Chondrocyte (in vitro differentiated cells): ENCODE measurements at regions not wholly inside any gene's neighbourhood (a gene's known extent, or its start where the extent isn't known, plus 50 kb on each side); places are given as distances from the start of the nearest gene placed in this dataset.

Experiments
- DNase-seq: peaks from one replicate; pipeline ENCODE4 v3.0.0; 2021; ENCODE audit warnings: mixed read lengths, low spot score
- H3K27ac Mint-ChIP-seq: one replicate; pipeline ENCODE4 v1.8.0; 2021; ENCODE audit warnings: mild to moderate bottlenecking, moderate library complexity, mixed read lengths; ENCODE audit not compliant: unreplicated experiment
- H3K27me3 Mint-ChIP-seq: 2 replicates; pipeline ENCODE4 v1.8.0; 2021; ENCODE audit warnings: low read depth, mixed read lengths
- H3K36me3 Mint-ChIP-seq: 2 replicates; pipeline ENCODE4 v1.8.0; 2021; ENCODE audit warnings: low read depth, mixed read lengths
- H3K4me1 Mint-ChIP-seq: 2 replicates; pipeline ENCODE4 v1.8.0; 2021; ENCODE audit warnings: low read depth, mild to moderate bottlenecking, mixed read lengths
- H3K4me3 Mint-ChIP-seq: one replicate; pipeline ENCODE4 v1.8.0; 2021; ENCODE audit warnings: mild to moderate bottlenecking, moderate library complexity, mixed read lengths; ENCODE audit not compliant: unreplicated experiment
- H3K9me3 Mint-ChIP-seq: 2 replicates; pipeline ENCODE4 v1.8.0; 2021; ENCODE audit warnings: low read depth, mixed read lengths
- TF ChIP-seq, protein P1 (sequence below): fragments of 200-600 bp; sonication (generic); IDR thresholded peaks from 2 replicates; pipeline ENCODE4 v1.5.0; 2021; ENCODE audit warnings: antibody characterized with exemption, mild to moderate bottlenecking, moderate library complexity

DNA sequence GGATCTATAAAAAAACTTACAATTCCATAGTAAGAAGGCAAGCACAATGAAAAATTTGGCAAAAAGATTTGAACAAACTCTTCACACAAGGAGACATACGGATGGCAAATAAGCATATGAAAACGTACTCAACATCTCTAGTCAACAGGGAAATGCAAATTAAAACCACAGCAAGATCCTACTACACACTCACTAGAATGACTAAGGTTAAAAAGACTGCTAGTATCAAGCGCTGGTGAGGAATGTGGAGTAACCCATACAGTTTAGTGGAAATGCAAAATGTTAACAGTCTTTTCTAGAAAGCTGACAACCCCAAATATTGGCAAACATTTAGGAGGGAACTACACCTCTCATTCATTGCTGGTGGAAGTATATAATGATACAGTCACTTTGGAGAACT lies 175.9 kb upstream of the SGK1 start:
- H3K4me3 Mint-ChIP-seq, result no peak overlapping the region
- peaks cover 8% of the 10 kb centered on the region for H3K9me3 Mint-ChIP-seq
- peaks cover 2% of the 10 kb centered on the region for H3K36me3 Mint-ChIP-seq
- TF ChIP-seq, protein P1, sequence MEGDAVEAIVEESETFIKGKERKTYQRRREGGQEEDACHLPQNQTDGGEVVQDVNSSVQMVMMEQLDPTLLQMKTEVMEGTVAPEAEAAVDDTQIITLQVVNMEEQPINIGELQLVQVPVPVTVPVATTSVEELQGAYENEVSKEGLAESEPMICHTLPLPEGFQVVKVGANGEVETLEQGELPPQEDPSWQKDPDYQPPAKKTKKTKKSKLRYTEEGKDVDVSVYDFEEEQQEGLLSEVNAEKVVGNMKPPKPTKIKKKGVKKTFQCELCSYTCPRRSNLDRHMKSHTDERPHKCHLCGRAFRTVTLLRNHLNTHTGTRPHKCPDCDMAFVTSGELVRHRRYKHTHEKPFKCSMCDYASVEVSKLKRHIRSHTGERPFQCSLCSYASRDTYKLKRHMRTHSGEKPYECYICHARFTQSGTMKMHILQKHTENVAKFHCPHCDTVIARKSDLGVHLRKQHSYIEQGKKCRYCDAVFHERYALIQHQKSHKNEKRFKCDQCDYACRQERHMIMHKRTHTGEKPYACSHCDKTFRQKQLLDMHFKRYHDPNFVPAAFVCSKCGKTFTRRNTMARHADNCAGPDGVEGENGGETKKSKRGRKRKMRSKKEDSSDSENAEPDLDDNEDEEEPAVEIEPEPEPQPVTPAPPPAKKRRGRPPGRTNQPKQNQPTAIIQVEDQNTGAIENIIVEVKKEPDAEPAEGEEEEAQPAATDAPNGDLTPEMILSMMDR, result no peak
- peaks cover 6% of the 10 kb centered on the region for H3K4me1 Mint-ChIP-seq
- no peak overlapping the region for H3K27ac Mint-ChIP-seq
- H3K27me3 Mint-ChIP-seq, result no peaks in the 10 kb centered on the region
- DNase-seq, result no peak

DNA sequence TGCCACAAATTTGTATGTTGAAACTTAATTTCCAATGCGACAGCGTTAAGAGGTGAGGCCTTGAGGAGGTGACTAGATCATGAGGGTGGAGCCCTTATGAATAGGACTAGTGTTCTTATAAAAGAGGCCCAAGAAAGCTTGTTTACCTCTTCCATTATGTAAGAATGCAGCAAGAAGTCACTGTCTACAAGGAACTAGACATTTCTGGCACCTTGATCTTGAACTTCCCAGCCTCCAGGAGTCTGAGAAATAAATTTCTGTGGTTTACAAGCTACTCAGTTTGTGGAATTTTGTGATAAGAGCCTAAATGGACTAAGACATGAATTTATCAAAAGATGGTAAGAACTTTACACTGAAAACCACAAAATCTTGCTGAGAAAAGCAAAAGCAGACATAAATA lies 173.6 kb upstream of the SGK1 start:
- H3K36me3 Mint-ChIP-seq, result no peaks in the 10 kb centered on the region

DNA sequence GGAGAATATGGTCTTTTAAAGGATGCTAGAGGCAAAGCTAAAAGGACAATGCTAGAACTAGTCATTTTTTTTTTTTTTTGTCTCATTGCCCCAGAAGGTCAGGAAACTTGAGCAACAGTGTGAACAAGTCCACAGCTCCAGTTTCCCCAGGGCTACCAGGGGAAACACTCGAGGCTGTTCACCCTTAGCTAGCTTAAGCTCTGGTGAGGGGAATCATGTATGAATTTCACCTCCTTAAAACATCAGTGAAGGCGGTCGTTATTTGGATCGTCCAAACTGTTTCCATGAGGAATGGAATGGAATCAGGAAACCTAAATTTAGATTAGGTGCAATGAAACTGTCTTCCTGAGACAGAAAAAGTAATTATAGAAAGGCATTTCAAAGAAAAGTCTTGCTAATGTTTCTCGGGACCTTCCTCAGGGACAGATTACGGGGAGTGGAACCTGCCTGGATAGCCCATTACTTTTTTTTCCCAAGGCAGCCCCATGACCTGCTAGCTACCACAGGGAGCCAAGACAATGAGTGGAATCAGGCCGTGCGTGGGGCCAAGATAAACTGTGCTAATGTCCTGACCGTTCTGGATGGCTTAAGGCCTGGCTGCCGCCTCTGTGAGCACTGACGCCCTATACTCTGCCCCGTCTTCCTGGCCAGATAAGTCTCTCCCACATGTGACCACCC lies 164.8 kb upstream of the SGK1 start:
- Mint-ChIP-seq H3K4me3 (no peak overlapping the region), H3K27me3 (no peaks in the 10 kb centered on the region), H3K9me3 (no peaks in the 10 kb centered on the region), H3K4me1 (peaks cover 25% of the 10 kb centered on the region), H3K36me3 (no peaks in the 10 kb centered on the region), H3K27ac (peak overlapping the region; percentile 43)
- no peak for DNase-seq
- TF ChIP-seq, protein P1, result no peak

More for the DNA sequence above, 173.6 kb upstream of the SGK1 start:
- TF ChIP-seq, protein P1, result no peak
- Mint-ChIP-seq H3K9me3 (peaks cover 8% of the 10 kb centered on the region), H3K4me3 (no peak overlapping the region), H3K27me3 (no peaks in the 10 kb centered on the region), H3K27ac (no peak overlapping the region), H3K4me1 (peaks cover 12% of the 10 kb centered on the region)
- DNase-seq, result no peak

DNA sequence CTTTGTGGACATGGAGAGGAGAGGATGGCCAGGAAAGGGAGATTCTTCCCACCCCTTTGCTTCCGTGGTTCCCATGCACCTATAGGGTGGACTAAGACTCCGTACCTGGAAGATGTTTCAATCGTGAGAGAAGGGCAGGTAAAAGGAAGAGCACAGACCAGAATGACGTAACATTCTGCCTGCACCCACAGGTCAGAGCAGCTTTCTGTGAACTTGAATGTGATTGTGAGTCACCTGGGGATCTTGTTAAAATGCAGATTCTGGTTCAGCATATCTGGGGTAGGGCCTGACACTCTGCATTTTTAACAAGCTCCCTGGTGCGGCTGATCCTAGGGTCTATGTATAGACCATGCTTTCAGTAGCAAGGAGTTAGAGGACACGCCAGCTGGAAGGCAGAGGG lies 164.1 kb upstream of the SGK1 start:
- Mint-ChIP-seq H3K4me3 (no peak overlapping the region), H3K9me3 (no peaks in the 10 kb centered on the region), H3K27ac (no peak overlapping the region), H3K36me3 (no peaks in the 10 kb centered on the region), H3K4me1 (peaks cover 25% of the 10 kb centered on the region), H3K27me3 (no peaks in the 10 kb centered on the region)
- TF ChIP-seq, protein P1, result no peak
- DNase-seq, result no peak

DNA sequence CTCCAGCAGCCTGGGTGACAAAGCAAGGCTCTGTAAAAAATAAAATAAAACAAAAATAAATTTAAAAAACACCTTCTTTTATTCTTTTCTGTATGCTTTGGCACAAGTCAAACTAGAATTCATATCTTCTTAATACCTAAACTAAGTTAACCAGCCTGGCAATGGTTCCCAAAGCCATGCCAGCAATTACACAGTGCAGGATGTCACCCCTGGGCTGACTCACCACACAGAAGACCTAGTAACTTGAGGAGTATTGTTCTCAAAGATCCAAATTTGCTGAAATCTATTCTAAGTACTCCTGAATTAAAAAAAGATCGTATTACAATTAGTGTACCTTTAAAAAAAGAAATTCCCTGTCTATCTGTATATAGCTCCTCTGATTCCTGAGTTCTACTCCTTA lies 162.7 kb upstream of the SGK1 start:
- H3K27ac Mint-ChIP-seq, result no peak overlapping the region
- no peaks in the 10 kb centered on the region for H3K27me3 Mint-ChIP-seq
- peaks cover 25% of the 10 kb centered on the region for H3K4me1 Mint-ChIP-seq
- TF ChIP-seq, protein P1, result no peak
- no peaks in the 10 kb centered on the region for H3K9me3 Mint-ChIP-seq
- DNase-seq, result no peak
- H3K4me3 Mint-ChIP-seq, result no peak overlapping the region
- no peaks in the 10 kb centered on the region for H3K36me3 Mint-ChIP-seq
